ENCODE measurements at regions not wholly inside any gene's neighbourhood (a gene's known extent, or its start where the extent isn't known, plus 50 kb on each side); places are given as distances from the start of the nearest gene placed in this dataset.
"Not testable (repeated sequence)": the region's sequence is repeated elsewhere in the genome, so short reads cannot be mapped to it uniquely, and the experiment has no call there.

DNA sequence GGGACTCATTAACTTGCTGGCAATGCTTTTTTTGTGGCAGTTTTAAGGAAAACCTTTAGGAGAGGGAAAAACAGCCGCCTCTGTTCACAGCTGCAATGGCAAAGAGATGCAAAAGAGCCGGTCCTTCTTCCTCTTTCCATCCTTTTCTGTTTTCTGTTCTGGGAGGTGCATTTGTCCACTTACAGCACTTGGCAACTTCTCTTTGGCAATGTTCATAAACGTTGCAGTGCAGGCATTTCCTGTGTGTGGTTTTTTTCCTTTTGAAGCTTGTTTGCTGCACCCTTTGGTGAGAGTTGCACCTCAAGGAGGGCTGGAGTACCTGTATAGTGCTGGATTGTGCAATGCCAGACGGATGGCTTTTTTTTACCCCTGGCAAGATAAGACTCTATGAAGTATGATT, 53.9 kb upstream of the HABP2 start:
- DNase-seq (ENCODE audit: low read depth) = no peak
- Histone ChIP-seq H3K27me3 (ENCODE audit: control insufficient read depth, insufficient read depth, low read length) (peaks cover 3% of the 10 kb centered on the region), H3K36me3 (ENCODE audit: control insufficient read depth, insufficient read depth, low read length) (no peaks in the 10 kb centered on the region), H3K4me3 (ENCODE audit: low read depth, low read length) (no peak overlapping the region)
- no peak for TF ChIP-seq CTCF (IDR thresholded peaks at IDR 0.05; ENCODE audit: insufficient read depth, low read length, poor library complexity, severe bottlenecking)

- no peak for DNase-seq (ENCODE audit: low read depth)
- H3K27me3 ChIP-seq (ENCODE audit: control insufficient read depth, insufficient read depth, low read length) = peaks cover 3% of the 10 kb centered on the region
- TF ChIP-seq CTCF (IDR thresholded peaks at IDR 0.05; ENCODE audit: insufficient read depth, low read length, poor library complexity, severe bottlenecking) = no peak
- H3K4me3 ChIP-seq (ENCODE audit: low read depth, low read length) = no peak overlapping the region
- no peaks in the 10 kb centered on the region for H3K36me3 ChIP-seq (ENCODE audit: control insufficient read depth, insufficient read depth, low read length)
Observed at GRCh38 chr10:113499806-113500205, 53.0 kb upstream of the HABP2 start.

DNA sequence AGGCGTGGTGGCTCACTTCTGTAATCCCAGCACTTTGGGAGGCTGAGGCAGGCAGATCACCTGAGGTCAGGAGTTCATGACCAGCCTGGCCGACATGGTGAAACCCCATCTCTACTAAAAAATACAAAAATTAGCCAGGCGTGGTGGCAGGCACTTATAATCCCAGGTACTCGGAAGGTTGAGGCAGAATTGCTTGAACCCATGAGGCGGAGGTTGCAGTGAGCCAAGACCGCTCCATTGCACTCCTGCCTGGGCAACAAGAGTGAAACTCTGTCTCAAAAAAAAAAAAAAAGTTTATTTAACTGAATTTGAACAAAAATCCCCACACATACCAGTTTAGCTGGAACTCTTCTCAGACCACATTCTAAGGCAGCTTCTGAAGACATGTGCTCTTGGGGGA, 51.8 kb upstream of the HABP2 start:
- not testable (repeated sequence) for H3K4me3 ChIP-seq (ENCODE audit: low read depth, low read length); H3K36me3 ChIP-seq (ENCODE audit: control insufficient read depth, insufficient read depth, low read length); DNase-seq (ENCODE audit: low read depth); H3K27me3 ChIP-seq (ENCODE audit: control insufficient read depth, insufficient read depth, low read length)
